CD8-positive, alpha-beta memory T cell (primary cell): ENCODE measurements at regions not wholly inside any gene's neighbourhood (a gene's known extent, or its start where the extent isn't known, plus 50 kb on each side); places are given as distances from the start of the nearest gene placed in this dataset.
A peak's percentile ranks its signal among the peaks of the same experiment; 100 is the strongest.

Experiments used
- CTCF ChIA-PET: fragments of 350-600 bp; sonication (Branson Sonifier 250); formaldehyde crosslinking; loops from one replicate; lab custom pipeline; 2021; ENCODE audit warnings: antibody characterized with exemption; lab: Charles Lee
- POLR2A ChIA-PET: fragments of 350-600 bp; sonication (Branson Sonifier 250); formaldehyde crosslinking; loops from one replicate; lab custom pipeline; 2021; ENCODE audit warnings: antibody characterized with exemption; lab: Charles Lee
- DNase-seq, 5 donors: peaks; one replicate each; pipeline versions ENCODE4 v3.0.0 to v3.0.0-alpha.2; 2020 to 2022; ENCODE audit warnings: mixed read lengths in 1 of 5
- H3K27ac ChIP-seq: one replicate; pipeline ENCODE4 v1.7.0; 2013; ENCODE audit warnings: low read depth, mild to moderate bottlenecking, low read length, moderate library complexity
- H3K27me3 ChIP-seq: 2 replicates; pipeline ENCODE4 v1.7.0; 2013; ENCODE audit warnings: low read length, mild to moderate bottlenecking; ENCODE audit not compliant: insufficient read depth, poor library complexity, severe bottlenecking
- H3K36me3 ChIP-seq: 2 replicates; pipeline ENCODE4 v1.7.0; 2013; ENCODE audit warnings: mild to moderate bottlenecking, low read length, moderate library complexity; ENCODE audit not compliant: insufficient read depth
- H3K4me1 ChIP-seq: 2 replicates; pipeline ENCODE4 v1.7.0; 2013; ENCODE audit warnings: mild to moderate bottlenecking, low read length, moderate library complexity; ENCODE audit not compliant: insufficient read depth
- H3K4me3 ChIP-seq: 2 replicates; pipeline ENCODE4 v1.7.0; 2013; ENCODE audit warnings: mild to moderate bottlenecking, low read length
- H3K9me3 ChIP-seq: 2 replicates; pipeline ENCODE4 v1.7.0; 2013; ENCODE audit warnings: mild to moderate bottlenecking, low read length
- H3K27ac Mint-ChIP-seq, 8 donors: one replicate each; pipeline ENCODE4 v1.8.0; 2020 to 2021; ENCODE audit warnings: mixed read lengths in 8 of 8, mild to moderate bottlenecking in 6 of 8, inconsistent platforms in 3 of 8, moderate library complexity in 3 of 8
- H3K27me3 Mint-ChIP-seq, 2 donors: one replicate each; pipeline ENCODE4 v1.8.0; 2020 to 2021; ENCODE audit warnings: mixed read lengths in 2 of 2, mild to moderate bottlenecking in 1 of 2, moderate library complexity in 1 of 2
- H3K36me3 Mint-ChIP-seq, 3 donors: one replicate each; pipeline ENCODE4 v1.8.0; 2020 to 2021; ENCODE audit warnings: mixed read lengths in 3 of 3, inconsistent platforms in 1 of 3, mild to moderate bottlenecking in 1 of 3
- H3K4me1 Mint-ChIP-seq, 3 donors: one replicate each; pipeline ENCODE4 v1.8.0; 2020 to 2021; ENCODE audit warnings: mixed read lengths in 3 of 3, inconsistent platforms in 1 of 3, mild to moderate bottlenecking in 1 of 3
- H3K4me3 Mint-ChIP-seq, 7 donors: one replicate each; pipeline ENCODE4 v1.8.0; 2020 to 2021; ENCODE audit warnings: mixed read lengths in 7 of 7, mild to moderate bottlenecking in 6 of 7, moderate library complexity in 4 of 7, inconsistent platforms in 2 of 7
- H3K9me3 Mint-ChIP-seq, 5 donors: one replicate each; pipeline ENCODE4 v1.8.0; 2020 to 2022; ENCODE audit warnings: mixed read lengths in 5 of 5, mild to moderate bottlenecking in 3 of 5, moderate library complexity in 2 of 5, inconsistent platforms in 1 of 5

DNA sequence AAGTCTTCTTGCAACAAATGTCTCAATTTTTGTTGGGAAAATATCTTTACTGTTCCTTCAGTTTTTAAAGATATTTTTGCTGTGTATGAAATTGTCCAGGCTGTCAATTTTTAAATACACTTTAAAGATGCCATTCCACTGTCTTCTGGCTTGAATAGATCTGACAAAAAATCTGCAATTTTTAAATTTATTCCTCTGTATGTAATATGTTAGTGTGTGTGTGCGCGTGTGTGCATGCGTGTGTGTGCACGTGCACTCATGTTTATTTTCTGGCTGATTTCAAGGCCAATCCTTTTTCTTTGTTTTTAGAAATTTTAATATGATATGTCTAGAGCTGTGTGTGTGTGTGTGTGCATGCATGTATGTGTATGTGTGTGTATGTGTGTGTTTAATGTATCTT is 263.2 kb upstream of the SESN3 start:
- H3K36me3 ChIP-seq: no peaks in the 10 kb centered on the region
- no peaks in the 10 kb centered on the region for H3K9me3 ChIP-seq
- Mint-ChIP-seq H3K4me1 (no peaks in the 10 kb centered on the region), H3K4me3 (no peak overlapping the region), H3K27ac (no peak overlapping the region), H3K36me3 (no peaks in the 10 kb centered on the region), H3K9me3 (peaks cover 0 to 12% (median 2%) of the 10 kb centered on the region in 5 donors), H3K27me3 (peaks cover 8 to 20% of the 10 kb centered on the region in 2 donors)
- no peaks in the 10 kb centered on the region for H3K27me3 ChIP-seq
- ChIA-PET POLR2A (no interaction called here), CTCF (no interaction called here)
- H3K4me1 ChIP-seq: no peaks in the 10 kb centered on the region
- no peak overlapping the region for H3K4me3 ChIP-seq
- no peak overlapping the region for H3K27ac ChIP-seq
- no peak for DNase-seq

DNA sequence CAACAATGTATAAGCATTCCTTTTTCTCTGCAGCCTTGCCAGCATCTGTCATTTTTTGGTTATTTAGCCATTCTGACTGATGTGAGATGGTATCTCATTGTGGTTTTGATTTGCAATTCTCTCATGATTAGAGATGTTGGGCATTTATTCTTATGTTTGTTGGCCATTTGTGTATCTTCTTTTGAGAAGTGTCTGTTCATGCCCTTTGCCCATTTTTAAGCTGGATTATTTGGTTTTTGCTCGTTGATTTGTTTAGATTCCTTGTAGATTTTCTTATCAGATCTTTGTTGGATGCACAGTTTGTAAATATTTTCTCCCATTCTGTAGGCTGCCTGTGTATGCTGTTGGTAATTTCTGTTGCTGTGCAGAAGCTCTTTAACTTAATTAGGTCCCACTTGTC is 259.6 kb upstream of the SESN3 start:
- Histone ChIP-seq H3K27ac (no peak overlapping the region), H3K4me1 (no peaks in the 10 kb centered on the region), H3K27me3 (no peaks in the 10 kb centered on the region), H3K4me3 (no peak overlapping the region), H3K9me3 (no peaks in the 10 kb centered on the region), H3K36me3 (no peaks in the 10 kb centered on the region)
- Mint-ChIP-seq H3K4me3 (no peak overlapping the region), H3K36me3 (no peaks in the 10 kb centered on the region), H3K27me3 (peaks cover 6 to 16% of the 10 kb centered on the region in 2 donors), H3K9me3 (peaks cover 0 to 12% (median 0%) of the 10 kb centered on the region in 5 donors), H3K4me1 (no peaks in the 10 kb centered on the region), H3K27ac (peak overlapping the region in 1 of 8 donors; percentile 12)
- DNase-seq: no peak
- ChIA-PET POLR2A (no interaction called here), CTCF (no interaction called here)

DNA sequence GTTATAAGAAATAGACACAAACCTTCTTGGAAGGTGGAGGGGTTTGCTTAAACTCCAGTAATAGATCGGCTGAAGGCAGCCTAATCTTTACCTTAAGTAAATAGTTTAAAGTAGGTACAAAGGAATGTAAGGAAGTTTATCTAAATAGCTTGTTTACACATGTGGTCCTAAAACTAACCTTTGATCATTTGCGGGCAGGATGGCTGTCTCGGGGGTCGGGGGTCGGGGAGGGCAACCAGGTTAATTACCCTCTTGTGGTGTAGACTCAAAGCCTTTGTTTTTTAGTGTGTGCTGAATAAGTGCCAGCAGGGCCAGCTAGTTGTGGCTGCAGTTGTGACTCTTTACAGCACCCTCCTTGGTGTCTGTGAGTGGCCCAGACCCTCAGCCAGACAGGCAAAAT is 256.9 kb upstream of the SESN3 start:
- H3K27me3 ChIP-seq: no peaks in the 10 kb centered on the region
- H3K4me1 ChIP-seq: no peaks in the 10 kb centered on the region
- H3K36me3 ChIP-seq: no peaks in the 10 kb centered on the region
- no peaks in the 10 kb centered on the region for H3K9me3 ChIP-seq
- no peak overlapping the region for H3K4me3 ChIP-seq
- no peak for DNase-seq
- Mint-ChIP-seq H3K27me3 (peaks cover 0 to 9% of the 10 kb centered on the region in 2 donors), H3K4me1 (no peaks in the 10 kb centered on the region), H3K36me3 (no peaks in the 10 kb centered on the region), H3K9me3 (peaks cover 0 to 3% (median 0%) of the 10 kb centered on the region in 5 donors), H3K27ac (no peak overlapping the region), H3K4me3 (no peak overlapping the region)
- ChIA-PET POLR2A (no interaction called here), CTCF (no interaction called here)
- H3K27ac ChIP-seq: no peak overlapping the region

DNA sequence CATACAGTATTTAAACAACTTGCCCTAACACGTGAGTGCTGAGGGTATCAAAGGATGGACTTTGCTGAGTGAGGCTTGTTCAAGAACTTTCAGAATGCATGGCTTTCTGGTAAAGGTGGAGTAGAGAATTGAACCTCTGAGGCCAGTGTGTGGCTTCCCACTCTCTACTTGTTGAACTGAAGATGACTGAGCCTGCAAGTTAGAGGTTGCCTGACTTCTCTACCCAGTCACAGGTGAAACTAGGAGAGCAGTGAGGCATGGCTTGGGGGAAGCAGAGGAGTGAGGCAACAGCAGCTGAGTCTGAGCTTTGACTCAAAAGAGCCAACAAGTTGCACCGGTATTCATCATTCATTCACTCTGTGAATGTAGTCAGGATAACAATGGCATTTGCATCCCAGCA is 256.4 kb upstream of the SESN3 start:
- H3K4me1 Mint-ChIP-seq: no peaks in the 10 kb centered on the region
- no peak overlapping the region for H3K4me3 Mint-ChIP-seq
- H3K9me3 Mint-ChIP-seq: peaks cover 0 to 3% (median 0%) of the 10 kb centered on the region in 5 donors
- no peaks in the 10 kb centered on the region for H3K36me3 ChIP-seq
- no peaks in the 10 kb centered on the region for H3K27me3 ChIP-seq
- no peak for DNase-seq
- peaks cover 0 to 5% of the 10 kb centered on the region in 2 donors for H3K27me3 Mint-ChIP-seq
- H3K9me3 ChIP-seq: no peaks in the 10 kb centered on the region
- H3K4me1 ChIP-seq: no peaks in the 10 kb centered on the region
- CTCF ChIA-PET: no interaction called here
- H3K4me3 ChIP-seq: no peak overlapping the region
- POLR2A ChIA-PET: no interaction called here
- no peaks in the 10 kb centered on the region for H3K36me3 Mint-ChIP-seq
- H3K27ac Mint-ChIP-seq: no peak overlapping the region
- no peak overlapping the region for H3K27ac ChIP-seq

DNA sequence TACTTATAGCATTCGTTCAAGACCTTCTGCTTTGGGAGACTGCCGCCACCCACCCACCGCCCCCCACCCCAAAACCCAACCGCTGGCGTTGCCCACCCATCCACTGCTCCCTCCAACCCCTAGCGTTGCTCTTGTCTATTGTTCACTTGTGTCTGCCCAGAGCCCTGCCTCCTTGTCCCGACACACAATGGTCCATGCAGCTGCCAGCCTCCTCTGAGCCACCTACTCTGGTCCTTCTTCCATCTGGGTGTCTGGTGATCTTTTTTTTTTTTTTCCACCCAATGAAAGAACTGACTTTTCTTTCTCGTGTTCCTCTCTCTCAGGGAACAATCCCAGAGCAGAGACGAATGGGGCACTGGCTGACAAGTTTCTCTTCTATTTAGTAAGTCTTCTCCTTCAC is 256.0 kb upstream of the SESN3 start:
- H3K36me3 ChIP-seq: no peaks in the 10 kb centered on the region
- ChIA-PET POLR2A (no interaction called here), CTCF (interaction anchor here (1.3 kb wide), 1 partner anchor 27 kb away, joined by 4 read pairs; no protein-coding TSS in a partner anchor)
- Mint-ChIP-seq H3K27me3 (peaks cover 0 to 5% of the 10 kb centered on the region in 2 donors), H3K4me3 (no peak overlapping the region), H3K9me3 (peaks cover 0 to 3% (median 0%) of the 10 kb centered on the region in 5 donors), H3K4me1 (no peaks in the 10 kb centered on the region), H3K27ac (no peak overlapping the region), H3K36me3 (no peaks in the 10 kb centered on the region)
- H3K4me1 ChIP-seq: no peaks in the 10 kb centered on the region
- DNase-seq: no peak
- no peaks in the 10 kb centered on the region for H3K9me3 ChIP-seq
- no peak overlapping the region for H3K4me3 ChIP-seq
- no peaks in the 10 kb centered on the region for H3K27me3 ChIP-seq
- H3K27ac ChIP-seq: no peak overlapping the region

DNA sequence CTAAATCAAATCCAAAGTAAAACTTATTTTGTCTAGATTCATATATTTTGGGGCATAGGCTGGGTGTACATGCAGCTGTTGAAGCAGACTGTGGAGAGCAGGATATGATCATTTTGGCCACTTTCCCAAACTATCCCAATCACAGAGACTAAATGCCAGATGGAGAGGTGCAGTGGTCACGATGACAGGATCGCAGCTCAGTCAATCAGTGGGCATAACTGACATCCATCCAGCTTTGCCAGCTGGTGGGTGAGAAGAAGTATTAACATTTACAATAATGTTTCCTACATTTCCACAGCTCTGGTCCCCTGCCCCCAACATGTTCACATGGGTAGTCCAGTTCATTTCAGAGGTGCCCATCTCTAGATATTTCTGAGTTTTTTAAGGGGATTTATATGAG is 255.5 kb upstream of the SESN3 start:
- Mint-ChIP-seq H3K4me3 (no peak overlapping the region), H3K9me3 (peaks cover 0 to 3% (median 0%) of the 10 kb centered on the region in 5 donors), H3K4me1 (no peaks in the 10 kb centered on the region), H3K27ac (no peak overlapping the region), H3K36me3 (no peaks in the 10 kb centered on the region), H3K27me3 (no peaks in the 10 kb centered on the region)
- DNase-seq: no peak
- Histone ChIP-seq H3K27me3 (no peaks in the 10 kb centered on the region), H3K36me3 (no peaks in the 10 kb centered on the region), H3K4me1 (no peaks in the 10 kb centered on the region), H3K4me3 (no peak overlapping the region), H3K9me3 (no peaks in the 10 kb centered on the region), H3K27ac (no peak overlapping the region)
- ChIA-PET POLR2A (no interaction called here), CTCF (interaction anchor here (1.3 kb wide), 1 partner anchor 27 kb away, joined by 4 read pairs; no protein-coding TSS in a partner anchor)

DNA sequence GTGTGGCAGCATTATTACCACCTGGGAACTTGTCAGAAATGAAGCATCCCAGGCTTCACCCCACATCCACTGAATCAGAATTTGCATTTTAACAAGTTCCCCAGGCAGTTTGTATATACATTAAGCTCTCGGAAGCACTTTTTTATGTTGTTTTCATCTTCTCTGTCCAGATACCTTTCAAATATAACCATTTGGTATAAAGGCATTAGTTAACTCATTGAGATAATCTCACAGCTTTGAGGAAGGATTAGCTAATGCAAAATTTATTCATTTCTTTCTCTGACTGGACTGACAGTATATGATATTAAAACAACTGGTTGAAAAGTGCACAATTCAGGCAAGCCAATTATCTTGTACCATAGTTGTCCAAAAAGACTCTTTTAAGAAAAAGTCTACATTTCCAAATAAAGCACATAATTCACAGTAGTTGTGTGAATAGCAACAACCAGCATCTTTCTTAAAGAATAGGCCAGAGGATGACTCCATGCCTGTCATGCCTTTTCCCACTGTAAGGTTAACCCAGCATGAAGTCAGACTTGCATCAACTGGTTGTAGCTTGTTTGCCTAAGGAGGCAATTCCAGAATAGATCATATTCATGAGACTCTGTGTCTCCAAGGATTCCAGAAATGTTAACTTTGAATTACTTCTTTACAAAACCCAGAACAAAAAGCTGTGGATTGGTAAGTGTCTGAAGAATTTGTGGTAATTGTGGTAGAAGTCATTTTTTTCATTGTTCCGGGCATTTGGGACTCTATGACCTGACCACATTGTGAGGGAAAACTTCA is 254.3 kb upstream of the SESN3 start:
- POLR2A ChIA-PET: no interaction called here
- DNase-seq: no peak
- H3K9me3 Mint-ChIP-seq: no peaks in the 10 kb centered on the region
- CTCF ChIA-PET: no interaction called here
- no peaks in the 10 kb centered on the region for H3K4me1 Mint-ChIP-seq
- H3K36me3 Mint-ChIP-seq: no peaks in the 10 kb centered on the region
- no peaks in the 10 kb centered on the region for H3K27me3 Mint-ChIP-seq
- no peak overlapping the region for H3K4me3 Mint-ChIP-seq
- H3K36me3 ChIP-seq: no peaks in the 10 kb centered on the region
- no peak overlapping the region for H3K27ac ChIP-seq
- H3K27ac Mint-ChIP-seq: no peak overlapping the region
- no peaks in the 10 kb centered on the region for H3K27me3 ChIP-seq
- no peak overlapping the region for H3K4me3 ChIP-seq
- H3K4me1 ChIP-seq: no peaks in the 10 kb centered on the region
- no peaks in the 10 kb centered on the region for H3K9me3 ChIP-seq

DNA sequence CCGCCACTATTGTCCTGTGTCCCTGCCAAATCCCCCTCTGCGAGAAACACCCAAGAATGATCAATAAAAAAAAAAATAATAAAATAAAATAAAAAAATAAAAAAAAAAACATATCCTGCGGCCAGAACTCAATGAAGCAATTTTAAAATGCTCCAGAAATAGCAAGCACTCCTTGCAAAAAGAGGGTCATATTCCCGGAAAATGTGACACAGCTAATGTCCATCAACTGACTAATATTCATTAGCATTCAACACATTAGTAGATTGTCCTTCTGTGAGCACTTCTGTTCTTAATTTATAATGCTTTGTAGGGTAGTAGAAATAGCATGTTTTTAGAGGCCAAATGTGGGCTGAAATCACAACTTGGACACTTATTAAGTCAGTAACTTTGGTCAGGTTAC is 252.3 kb upstream of the SESN3 start:
- Histone ChIP-seq H3K36me3 (no peaks in the 10 kb centered on the region), H3K4me1 (no peaks in the 10 kb centered on the region), H3K27ac (no peak overlapping the region), H3K9me3 (no peaks in the 10 kb centered on the region), H3K4me3 (no peak overlapping the region), H3K27me3 (no peaks in the 10 kb centered on the region)
- Mint-ChIP-seq H3K27me3 (no peaks in the 10 kb centered on the region), H3K9me3 (no peaks in the 10 kb centered on the region), H3K4me1 (no peaks in the 10 kb centered on the region), H3K4me3 (no peak overlapping the region), H3K36me3 (no peaks in the 10 kb centered on the region), H3K27ac (no peak overlapping the region)
- no peak for DNase-seq
- ChIA-PET POLR2A (no interaction called here), CTCF (no interaction called here)
